ENCODE measurements at regions not wholly inside any gene's neighbourhood (a gene's known extent, or its start where the extent isn't known, plus 50 kb on each side); places are given as distances from the start of the nearest gene placed in this dataset.
"Not testable (repeated sequence)": the region's sequence is repeated elsewhere in the genome, so short reads cannot be mapped to it uniquely, and the experiment has no call there.

GRCh38 chr3:23709987-23710386, 95.8 kb upstream of the UBE2E1 start:
- DNase-seq (ENCODE audit: low read depth): no peak

- no peak for DNase-seq (ENCODE audit: low read depth)
Measured at GRCh38 chr3:23710555-23710954, 95.2 kb upstream of the UBE2E1 start.

DNA sequence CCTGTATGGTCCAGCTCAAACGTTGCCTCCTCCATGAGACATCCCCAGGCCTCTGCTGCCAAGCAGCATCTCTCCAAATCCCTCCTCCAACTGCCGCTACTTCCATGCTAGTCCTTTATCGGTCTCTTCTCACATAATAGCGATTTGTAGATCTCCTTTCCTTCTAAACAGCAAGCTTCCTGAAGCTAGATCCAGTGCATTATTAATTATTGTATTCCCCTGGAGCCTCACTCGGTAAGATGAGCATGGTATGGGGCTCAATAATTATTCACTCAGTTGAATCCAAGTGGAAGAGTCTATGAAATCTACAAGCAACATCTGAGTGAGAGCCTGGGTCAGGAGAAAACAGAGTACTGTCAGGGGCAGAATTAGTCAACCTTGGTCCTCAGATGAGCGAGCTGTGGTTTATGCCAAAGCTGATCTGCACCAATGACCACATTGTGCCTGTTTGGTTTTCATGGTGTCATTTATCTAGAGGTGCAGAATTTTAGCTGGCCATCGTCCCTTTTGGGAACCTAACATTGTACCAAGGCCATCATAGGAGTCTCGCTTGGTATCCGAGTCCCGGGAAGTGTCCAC, 93.8 kb upstream of the UBE2E1 start:
- DNase-seq (ENCODE audit: low read depth): no peak

GRCh38 chr3:23712656-23713559, 92.8 kb upstream of the UBE2E1 start:
- no peak for DNase-seq (ENCODE audit: low read depth)

GRCh38 chr3:23713641-23714040, 92.1 kb upstream of the UBE2E1 start:
- no peak for DNase-seq (ENCODE audit: low read depth)

- DNase-seq (ENCODE audit: low read depth): no peak
Measured at GRCh38 chr3:23720059-23720458, 85.7 kb upstream of the UBE2E1 start.

DNA sequence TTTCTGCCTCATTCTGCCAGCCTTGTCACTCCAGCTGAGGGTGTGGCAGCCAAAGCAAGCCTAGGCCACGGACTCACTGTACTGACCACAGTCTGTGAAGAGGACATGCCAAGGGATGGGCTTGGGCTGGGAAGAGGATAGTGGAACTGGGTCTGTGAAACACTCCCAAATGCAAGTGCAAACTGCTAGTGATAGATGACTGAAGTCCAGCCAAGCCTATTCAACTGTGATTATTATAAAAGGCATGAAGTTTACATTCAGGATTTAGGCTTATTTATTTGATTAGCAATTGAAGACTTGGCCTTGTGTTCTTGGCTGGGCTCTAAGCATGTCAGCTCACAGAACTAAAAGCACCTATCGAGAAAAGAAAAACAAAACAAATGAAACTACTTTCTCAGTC, 84.9 kb upstream of the UBE2E1 start:
- no peak for DNase-seq (ENCODE audit: low read depth)

GRCh38 chr3:23723141-23723540, 82.6 kb upstream of the UBE2E1 start:
- DNase-seq (ENCODE audit: low read depth): no peak

DNA sequence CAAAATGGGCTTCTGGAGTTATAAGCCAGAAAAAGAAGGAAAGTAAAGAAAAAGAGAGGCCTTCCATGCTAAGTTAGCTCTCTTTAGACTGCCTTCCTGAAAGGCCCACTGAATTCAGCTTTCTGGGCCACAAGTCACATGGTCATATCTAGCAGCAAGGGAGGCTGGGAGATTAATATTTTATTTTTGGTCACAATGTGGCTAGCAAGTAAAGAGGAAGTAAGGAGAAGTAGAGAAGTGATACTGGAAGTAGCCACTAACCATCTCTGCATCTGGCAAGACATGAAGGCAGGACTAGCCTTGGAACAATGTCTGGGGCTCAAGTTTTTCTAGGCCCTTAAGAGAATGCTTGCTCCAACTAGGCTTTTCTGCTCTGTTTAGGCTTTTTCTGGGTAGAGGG, 81.8 kb upstream of the UBE2E1 start:
- DNase-seq (ENCODE audit: low read depth): no peak

DNA sequence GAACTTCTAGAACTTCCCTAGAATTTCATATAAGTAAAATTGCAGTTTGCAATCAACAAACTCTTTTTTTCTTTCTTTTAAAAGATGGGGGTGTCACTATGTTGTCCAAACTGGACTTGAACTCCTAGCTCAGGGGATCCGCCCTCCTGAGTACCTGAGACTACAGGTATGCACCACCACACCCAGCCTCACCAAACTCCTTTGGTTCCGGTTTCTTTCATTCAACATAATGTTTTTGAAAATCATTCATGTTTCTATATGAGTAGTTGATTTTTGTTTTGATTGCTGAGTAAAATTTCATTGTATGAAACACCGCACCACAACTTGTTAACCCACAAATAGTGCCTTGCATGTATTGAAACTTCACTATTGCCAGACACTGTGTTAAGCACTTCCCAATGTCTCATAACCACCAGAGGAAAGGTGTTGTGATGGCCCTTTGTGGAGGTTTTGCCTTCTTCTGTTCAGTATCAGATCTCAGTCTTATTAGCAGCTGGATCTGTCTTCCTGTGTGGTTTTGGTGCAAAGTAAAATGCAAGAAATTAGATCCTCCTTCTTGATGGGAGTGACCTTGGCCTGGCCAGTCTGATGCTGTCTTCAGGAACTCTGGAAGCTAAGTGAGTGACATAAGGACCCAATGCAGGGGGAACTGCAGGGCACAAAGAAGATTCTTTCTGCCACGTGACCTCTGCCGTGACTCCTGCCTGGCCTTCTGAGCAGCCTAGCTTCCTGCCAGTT, 78.8 kb upstream of the UBE2E1 start:
- no peak for DNase-seq (ENCODE audit: low read depth)

DNA sequence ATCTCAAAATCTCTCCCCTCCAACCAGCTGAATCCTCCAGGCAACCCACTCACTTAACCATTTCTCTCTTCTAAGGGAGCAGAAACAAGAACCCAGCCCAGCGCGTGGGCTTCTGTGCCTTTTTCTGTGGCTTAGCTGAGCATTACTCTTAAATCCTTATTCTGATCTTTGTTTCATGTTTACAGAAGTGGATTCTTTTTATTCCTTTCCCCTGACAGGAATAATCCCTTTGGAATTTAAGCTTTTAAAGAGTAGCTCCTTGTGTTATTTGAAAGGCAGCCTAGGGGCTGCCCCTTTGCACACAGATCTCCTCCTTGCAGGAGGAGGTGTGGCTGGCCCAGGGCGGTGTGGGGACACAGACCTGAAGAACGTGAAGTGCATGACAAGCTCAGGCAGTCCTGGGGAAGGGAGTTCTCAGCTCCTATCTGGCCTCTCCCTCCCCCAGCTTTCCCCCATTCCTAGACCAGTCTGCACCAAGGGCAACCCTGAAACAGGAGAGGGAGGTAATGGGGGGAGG, 77.1 kb upstream of the UBE2E1 start:
- DNase-seq (ENCODE audit: low read depth): no peak

DNA sequence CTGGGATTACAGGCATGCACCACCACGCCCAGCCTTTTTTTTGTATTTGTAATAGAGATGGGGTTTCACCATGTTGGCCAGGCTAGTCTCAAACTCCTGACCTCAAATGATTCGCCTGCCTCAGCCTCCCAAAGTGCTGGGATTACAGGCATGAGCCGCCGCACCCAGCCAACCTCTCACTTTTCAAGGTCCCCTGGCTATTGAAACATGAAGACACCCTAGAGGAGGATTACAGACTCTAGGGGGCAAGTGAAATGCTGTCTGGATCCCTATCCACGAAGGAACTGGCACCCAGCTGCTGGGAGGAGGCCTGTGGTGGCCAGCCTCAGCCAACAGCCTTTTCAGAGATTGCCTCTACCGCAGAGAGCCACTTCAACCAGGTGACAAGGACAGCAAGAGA, 76.4 kb upstream of the UBE2E1 start:
- not testable (repeated sequence) for DNase-seq (ENCODE audit: low read depth)

DNA sequence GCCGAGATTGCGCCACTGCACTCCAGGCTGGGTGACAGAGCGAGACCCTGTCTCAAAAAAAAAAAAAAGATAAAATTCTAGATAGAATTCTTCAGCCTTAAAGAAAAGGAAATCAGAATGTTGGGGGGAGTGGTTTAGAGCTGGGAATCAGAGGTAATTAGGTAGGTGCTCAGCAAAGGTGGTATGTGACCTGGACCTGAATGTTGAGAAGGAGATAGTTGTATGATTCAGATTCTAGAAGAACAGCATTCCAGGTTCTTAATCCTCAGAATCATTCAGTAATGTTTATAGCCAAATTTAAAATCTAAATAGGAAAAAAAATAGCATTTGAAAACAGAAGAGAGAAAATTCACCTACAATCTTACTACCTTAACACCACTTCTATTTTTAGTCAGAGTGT, 71.3 kb upstream of the UBE2E1 start:
- no peak for DNase-seq (ENCODE audit: low read depth)

DNA sequence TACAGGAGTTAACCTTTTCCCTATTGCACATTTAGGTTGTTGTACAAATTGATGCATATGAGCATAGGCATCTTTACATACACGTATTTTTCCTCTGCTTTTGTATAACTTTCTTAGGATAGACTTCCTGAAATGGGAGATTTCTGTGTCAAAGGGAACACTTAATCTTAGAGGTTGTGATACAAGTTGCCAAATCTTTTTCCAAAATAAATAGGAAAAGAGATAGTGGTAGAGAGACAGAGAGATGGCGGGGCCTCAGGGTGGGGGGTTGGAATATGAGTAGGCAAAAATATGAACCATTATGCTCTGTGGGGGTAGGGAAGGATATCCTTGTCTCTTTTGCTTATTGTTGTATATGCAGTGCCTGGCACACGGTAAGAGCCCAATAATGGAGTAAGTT, 70.7 kb upstream of the UBE2E1 start:
- no peak for DNase-seq (ENCODE audit: low read depth)

GRCh38 chr3:23735535-23736326, 70.0 kb upstream of the UBE2E1 start:
- no peak for DNase-seq (ENCODE audit: low read depth)

DNA sequence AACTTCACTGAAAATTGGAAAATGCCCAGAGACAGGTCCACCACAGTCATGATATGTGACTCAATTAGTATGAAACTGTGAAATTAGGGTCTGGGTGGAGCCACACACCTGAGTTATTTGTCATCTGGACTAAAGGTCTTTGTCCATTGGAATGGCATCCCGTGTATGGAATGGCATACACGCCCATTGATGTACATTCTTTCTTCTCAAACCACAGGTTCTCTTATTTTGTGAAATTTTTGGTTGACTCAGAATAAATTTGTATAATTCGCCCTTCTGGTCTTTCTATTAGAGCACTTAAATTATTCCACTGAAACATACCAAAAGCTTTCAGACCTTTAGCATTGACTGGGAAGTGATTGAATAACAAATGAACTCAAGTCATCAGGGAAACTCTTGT, 66.8 kb upstream of the UBE2E1 start:
- DNase-seq (ENCODE audit: low read depth): no peak

GRCh38 chr3:23739536-23739935, 66.2 kb upstream of the UBE2E1 start:
- no peak for DNase-seq (ENCODE audit: low read depth)

DNA sequence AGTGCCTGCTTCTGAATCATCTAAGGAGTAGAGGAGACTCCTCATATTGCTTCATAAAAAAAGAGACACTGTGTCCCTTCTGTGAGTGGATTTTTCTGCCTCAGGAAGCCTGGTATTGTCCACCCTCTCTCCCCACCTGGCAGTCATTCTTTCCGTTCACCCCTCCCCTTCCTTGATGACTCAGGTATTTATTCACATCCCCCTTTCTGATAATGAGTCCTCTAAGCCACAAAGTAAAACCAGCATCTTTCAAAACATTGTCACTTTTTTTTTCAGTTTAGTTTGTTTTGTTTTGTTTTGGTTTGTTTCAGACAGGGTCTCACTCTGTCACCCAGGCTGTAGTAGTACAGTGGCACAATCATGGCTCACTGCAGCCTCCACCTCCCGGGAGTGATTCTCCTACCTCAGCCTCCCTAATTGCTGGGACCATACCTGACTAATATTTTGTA, 65.2 kb upstream of the UBE2E1 start:
- DNase-seq (ENCODE audit: low read depth): peak; percentile 21

- no peak for DNase-seq (ENCODE audit: low read depth)
Measured at GRCh38 chr3:23741036-23741706, 64.6 kb upstream of the UBE2E1 start.

DNA sequence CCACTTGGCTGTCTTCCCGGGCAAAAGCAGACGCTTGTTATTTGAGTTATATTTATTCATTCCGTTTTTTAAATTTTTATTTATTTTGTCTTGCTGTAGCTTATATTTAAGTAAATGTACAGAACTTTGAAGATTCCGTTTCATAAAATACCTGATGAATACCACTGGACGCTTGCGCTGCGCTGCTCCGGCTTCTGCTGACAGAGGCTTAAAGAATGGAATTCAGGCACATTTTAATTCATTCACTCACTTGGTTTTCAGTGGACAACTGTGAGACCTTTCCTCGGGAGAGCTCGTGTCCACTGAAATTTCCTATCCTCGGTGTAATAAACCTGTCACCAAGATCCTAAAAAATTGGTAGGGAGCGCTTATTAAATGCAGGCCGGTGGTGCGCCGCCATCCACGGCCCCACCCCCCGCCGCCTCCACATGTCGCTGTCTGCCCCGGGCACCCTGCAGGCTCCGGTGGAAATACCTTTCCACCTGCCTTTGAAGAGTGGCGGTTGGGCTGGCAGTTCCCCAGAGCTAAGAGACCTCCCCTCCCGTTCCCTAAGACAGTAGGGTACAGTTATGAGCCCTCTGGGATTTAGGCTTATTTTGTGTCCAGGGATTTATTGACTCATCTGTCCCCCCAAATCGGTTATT, 62.5 kb upstream of the UBE2E1 start:
- no peak for DNase-seq (ENCODE audit: low read depth)

- no peak for DNase-seq (ENCODE audit: low read depth)
Measured at GRCh38 chr3:23746441-23746840, 59.3 kb upstream of the UBE2E1 start.

Data from stimulated activated CD8-positive, alpha-beta memory T cell treated with anti-CD3 and anti-CD28 coated beads, Interleukin-4, amount 100 ng/mL, for 24 hours (primary cell).